NT2/D1 (cell line): ENCODE measurements at regions not wholly inside any gene's neighbourhood (a gene's known extent, or its start where the extent isn't known, plus 50 kb on each side); places are given as distances from the start of the nearest gene placed in this dataset.

Source experiments
- SUZ12 ChIP-seq: IDR thresholded peaks from 2 replicates; pipeline ENCODE4 v1.6.1; 2011; ENCODE audit not compliant: insufficient read length, insufficient read depth; ENCODE audit errors: extremely low read depth
- YY1 ChIP-seq: IDR thresholded peaks from 2 replicates; pipeline ENCODE4 v1.6.1; 2011; ENCODE audit not compliant: insufficient read length, insufficient read depth
- ZNF274 ChIP-seq: IDR thresholded peaks from 2 replicates; pipeline ENCODE4 v1.6.1; 2011; ENCODE audit warnings: mild to moderate bottlenecking, low read depth, low read length

DNA sequence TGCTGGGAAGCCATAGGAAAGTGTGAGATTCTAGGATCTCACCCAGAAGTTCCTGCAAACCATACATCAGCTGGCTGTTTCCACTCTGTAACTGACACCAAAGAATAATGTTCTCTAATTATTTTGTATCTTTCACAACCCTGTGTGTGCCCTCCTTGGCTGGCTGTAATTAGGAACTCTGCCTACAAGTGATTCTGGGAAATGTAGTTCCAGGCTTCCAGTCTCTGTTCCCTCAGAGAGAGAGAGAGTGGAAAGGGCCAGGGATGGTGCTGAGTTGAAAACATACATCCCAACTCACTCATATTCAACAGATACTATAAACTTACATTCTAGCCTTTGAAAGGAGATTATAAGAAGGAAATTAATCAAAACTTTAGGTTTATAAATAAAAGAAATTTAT lies 57.5 kb upstream of the C1QTNF7 start:
- TF ChIP-seq ZNF274 (no peak), SUZ12 (no peak), YY1 (no peak)
